GM10248 (cell line): ENCODE measurements at regions not wholly inside any gene's neighbourhood (a gene's known extent, or its start where the extent isn't known, plus 50 kb on each side); places are given as distances from the start of the nearest gene placed in this dataset.

Source experiments
- CTCF ChIA-PET: fragments of 300-600 bp; sonication (Branson Sonifier 250); formaldehyde crosslinking; extraction: SDS; loops from one replicate; lab custom pipeline; 2021; ENCODE audit warnings: antibody characterized with exemption; lab: Yijun Ruan, JAX
- POLR2A ChIA-PET: fragments of 350-650 bp; sonication (Branson Sonifier 250); formaldehyde crosslinking; extraction: SDS; loops from one replicate; lab custom pipeline; 2020; ENCODE audit warnings: antibody characterized with exemption; lab: Yijun Ruan, JAX
- DNase-seq: peaks from one replicate; pipeline ENCODE4 v3.0.0; 2012; ENCODE audit errors: extremely low spot score
- TF ChIP-seq, protein P1 (sequence below): IDR thresholded peaks from 2 replicates; pipeline ENCODE4 v1.5.1; 2012; ENCODE audit warnings: mild to moderate bottlenecking, low read depth; ENCODE audit errors: extremely low read depth, missing control alignments, control extremely low read depth

DNA sequence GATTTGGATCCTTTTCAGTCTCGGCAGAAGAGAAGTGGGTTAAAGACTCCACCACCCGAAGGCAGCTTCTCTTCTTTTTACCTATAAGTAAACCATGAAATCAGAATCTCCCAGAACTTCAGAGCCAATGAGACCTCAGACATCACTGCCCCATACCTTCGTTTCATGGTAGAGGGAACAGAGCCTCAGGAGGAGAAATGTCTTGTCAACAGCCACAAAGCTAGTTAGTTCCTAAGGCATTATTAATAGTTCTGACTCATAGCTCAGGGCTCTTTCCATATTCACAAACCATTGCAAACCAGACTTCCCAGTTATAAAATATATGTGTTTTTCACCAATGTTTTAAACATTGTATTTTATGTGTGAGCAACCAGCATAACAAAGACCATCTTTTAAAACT lies 118.7 kb upstream of the RIPOR2 start:
- ChIA-PET POLR2A (interaction anchor here (0.6 to 0.9 kb wide), 2 partner anchors 16 to 83 kb away, joined by 3 read pairs; no protein-coding TSS in a partner anchor), CTCF (interaction anchor here (1.0 to 4.5 kb wide), 13 partner anchors 8 to 199 kb away, joined by 3 to 38 read pairs (median 7); no protein-coding TSS in a partner anchor)
- peak; percentile 7 for DNase-seq
- TF ChIP-seq, protein P1, sequence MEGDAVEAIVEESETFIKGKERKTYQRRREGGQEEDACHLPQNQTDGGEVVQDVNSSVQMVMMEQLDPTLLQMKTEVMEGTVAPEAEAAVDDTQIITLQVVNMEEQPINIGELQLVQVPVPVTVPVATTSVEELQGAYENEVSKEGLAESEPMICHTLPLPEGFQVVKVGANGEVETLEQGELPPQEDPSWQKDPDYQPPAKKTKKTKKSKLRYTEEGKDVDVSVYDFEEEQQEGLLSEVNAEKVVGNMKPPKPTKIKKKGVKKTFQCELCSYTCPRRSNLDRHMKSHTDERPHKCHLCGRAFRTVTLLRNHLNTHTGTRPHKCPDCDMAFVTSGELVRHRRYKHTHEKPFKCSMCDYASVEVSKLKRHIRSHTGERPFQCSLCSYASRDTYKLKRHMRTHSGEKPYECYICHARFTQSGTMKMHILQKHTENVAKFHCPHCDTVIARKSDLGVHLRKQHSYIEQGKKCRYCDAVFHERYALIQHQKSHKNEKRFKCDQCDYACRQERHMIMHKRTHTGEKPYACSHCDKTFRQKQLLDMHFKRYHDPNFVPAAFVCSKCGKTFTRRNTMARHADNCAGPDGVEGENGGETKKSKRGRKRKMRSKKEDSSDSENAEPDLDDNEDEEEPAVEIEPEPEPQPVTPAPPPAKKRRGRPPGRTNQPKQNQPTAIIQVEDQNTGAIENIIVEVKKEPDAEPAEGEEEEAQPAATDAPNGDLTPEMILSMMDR: no peak

DNA sequence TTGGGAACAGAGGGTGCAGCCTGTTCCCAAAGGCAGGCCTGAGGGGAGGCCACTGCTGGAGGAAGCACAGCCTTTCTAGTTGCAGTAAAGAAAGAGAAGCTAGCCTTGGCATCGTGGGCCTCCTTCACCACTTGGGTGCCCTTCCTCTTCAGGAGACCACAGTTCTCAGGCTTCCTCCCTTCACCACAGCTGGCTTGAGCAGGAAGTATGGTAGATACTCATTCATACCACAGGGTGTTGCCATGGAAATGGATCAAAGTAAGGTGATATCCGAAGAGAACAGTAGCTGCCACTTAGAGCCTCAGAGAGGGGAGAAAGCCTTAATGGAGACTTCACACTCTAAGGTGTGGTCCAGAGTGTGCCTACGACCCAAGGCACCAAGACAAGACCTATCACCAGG lies 120.4 kb upstream of the RIPOR2 start:
- peak; percentile 55 for DNase-seq
- POLR2A ChIA-PET: no interaction called here
- TF ChIP-seq, protein P1: no peak
- CTCF ChIA-PET: interaction anchor here (0.8 to 4.5 kb wide), 4 partner anchors 15 to 174 kb away, joined by 3 to 38 read pairs (median 6); no protein-coding TSS in a partner anchor

DNA sequence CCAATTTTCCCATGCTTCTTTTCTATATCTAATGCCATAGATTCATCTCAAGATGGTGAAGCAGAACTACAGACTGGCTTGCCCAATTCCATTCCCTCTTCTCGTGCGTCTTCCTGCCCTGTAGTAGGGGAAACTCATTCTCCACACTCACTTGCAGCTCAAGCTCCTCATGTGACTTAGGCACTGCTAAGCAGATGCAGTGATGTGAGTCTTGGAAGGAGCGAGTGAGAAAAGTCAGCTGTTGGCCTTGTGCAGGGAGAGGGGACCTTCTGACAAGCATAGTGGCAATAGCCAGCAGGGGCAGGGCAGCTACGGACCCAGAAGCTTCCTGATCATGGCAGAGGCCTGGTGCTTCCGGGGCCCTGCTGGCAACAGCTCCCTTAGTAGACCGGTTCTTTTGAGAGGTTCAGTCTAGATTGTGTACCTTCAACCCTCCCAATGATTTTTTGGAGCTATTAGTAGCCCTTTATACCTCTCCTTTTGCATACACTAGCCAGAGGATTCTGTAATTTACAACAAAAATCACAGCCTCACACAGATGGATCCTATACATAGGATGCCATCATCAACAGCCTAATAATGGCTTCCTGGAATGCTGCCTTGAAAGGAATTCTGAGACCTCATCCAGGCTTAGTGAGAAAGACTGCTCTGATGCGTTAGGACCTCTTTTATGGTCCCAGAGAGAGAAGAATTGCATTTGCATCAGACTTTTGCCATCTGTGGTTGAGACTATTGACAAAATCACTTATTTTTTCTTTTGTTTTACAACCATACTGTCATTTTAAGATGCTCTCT lies 121.5 kb upstream of the RIPOR2 start:
- ChIA-PET POLR2A (no interaction called here), CTCF (interaction anchor here (1.1 to 2.2 kb wide), 4 partner anchors 14 to 176 kb away, joined by 3 to 9 read pairs (median 4); no protein-coding TSS in a partner anchor)
- TF ChIP-seq, protein P1: no peak
- DNase-seq: no peak

DNA sequence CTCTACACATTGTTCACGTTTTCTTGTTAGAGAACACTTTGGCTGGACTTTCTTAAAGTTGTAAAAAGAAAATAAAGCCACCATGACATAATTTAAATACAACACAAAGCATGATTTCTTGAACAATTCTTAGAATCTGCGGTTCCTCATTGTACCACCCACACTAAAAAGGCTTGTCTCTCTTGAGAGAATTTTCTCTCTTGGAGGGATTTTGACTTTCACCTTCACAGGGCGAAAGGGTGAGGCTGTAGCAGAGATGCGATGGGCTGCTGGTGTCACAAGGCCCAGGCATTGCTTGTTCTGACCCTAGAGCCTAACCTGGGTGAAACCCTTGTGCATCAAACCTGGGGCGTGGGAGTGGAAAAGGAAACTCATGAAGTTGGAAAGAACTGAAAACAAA lies 122.7 kb upstream of the RIPOR2 start:
- CTCF ChIA-PET: no interaction called here
- TF ChIP-seq, protein P1: no peak
- DNase-seq: no peak
- POLR2A ChIA-PET: no interaction called here

DNA sequence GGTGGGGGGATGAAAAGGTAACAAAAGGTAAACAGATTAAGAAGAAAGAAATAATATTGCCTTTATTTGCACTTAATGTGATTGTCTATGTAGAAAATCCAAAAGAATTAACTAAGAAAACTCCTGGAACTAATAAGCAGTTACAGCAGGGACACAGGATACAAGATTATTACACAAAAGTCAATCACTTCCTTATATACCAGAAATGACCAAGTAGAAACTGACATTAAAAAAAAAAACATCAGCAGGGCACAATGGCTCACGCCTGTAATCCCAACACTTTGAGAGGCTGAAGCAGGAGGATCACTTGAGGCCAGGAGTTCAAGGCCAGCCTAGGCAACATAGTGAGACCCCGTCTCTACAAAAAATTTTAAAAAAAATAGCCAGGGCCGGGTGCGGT lies 123.2 kb upstream of the RIPOR2 start:
- CTCF ChIA-PET: interaction anchor here (3.7 kb wide), 1 partner anchor 12 kb away, joined by 26 read pairs; no protein-coding TSS in a partner anchor
- TF ChIP-seq, protein P1: no peak
- POLR2A ChIA-PET: no interaction called here
- no peak for DNase-seq

DNA sequence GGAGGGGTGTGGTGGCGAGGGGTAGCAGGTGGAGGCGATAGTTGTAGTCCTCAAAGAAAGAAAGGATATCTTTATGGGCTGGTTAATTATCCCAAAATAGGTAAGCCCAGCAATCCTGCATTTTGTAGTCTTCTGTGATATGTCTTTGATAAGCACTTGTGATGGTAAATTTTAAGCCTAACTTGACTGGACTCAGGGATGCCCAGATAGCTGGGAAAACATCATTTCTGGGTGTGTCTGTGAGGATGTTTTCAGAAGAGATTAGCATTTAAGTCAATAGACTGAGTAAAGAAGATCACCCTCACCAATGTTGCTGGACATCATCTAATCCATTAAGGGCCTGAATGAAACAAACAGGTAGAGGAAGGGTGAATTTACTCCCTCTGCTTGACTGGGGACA lies 124.8 kb upstream of the RIPOR2 start:
- TF ChIP-seq, protein P1: no peak
- ChIA-PET POLR2A (no interaction called here), CTCF (interaction anchor here (1.0 to 4.0 kb wide), 9 partner anchors 7 to 448 kb away, joined by 3 to 26 read pairs (median 5); no protein-coding TSS in a partner anchor)
- DNase-seq: no peak
